H1 (cell line): ENCODE measurements at regions not wholly inside any gene's neighbourhood (a gene's known extent, or its start where the extent isn't known, plus 50 kb on each side); places are given as distances from the start of the nearest gene placed in this dataset.

Experiments used
- CEBPB ChIP-seq: IDR thresholded peaks from 2 replicates; pipeline ENCODE4 v1.6.1; 2012; ENCODE audit warnings: low read depth, low read length
- CTCF ChIP-seq, 3 experiments: IDR thresholded peaks; 1 replicate in 2 of 3; 2 replicates in 1 of 3; pipeline versions ENCODE4 v1.5.1 to v1.6.1; 2011; ENCODE audit warnings: low read length in 3 of 3, mild to moderate bottlenecking in 3 of 3, inconsistent platforms in 2 of 3, low read depth in 1 of 3, moderate library complexity in 1 of 3; ENCODE audit not compliant: insufficient read depth in 1 of 3; ENCODE audit errors: control extremely low read depth in 1 of 3
- E2F6 ChIP-seq: IDR thresholded peaks from 2 replicates; pipeline ENCODE4 v1.6.1; 2012; ENCODE audit warnings: inconsistent platforms
- EGR1 ChIP-seq: IDR thresholded peaks from 2 replicates; pipeline ENCODE4 v1.6.1; 2011; ENCODE audit warnings: low read depth, low read length, borderline replicate concordance
- RAD21 ChIP-seq, 2 experiments: IDR thresholded peaks in 1 of 2; conservative IDR thresholded peaks in 1 of 2; 2 replicates each; pipeline ENCODE4 v1.6.1; 2011; ENCODE audit warnings: low read depth in 2 of 2, low read length in 2 of 2, improper control_type of control experiment in 1 of 2, inconsistent platforms in 1 of 2, mild to moderate bottlenecking in 1 of 2, moderate library complexity in 1 of 2
- RFX5 ChIP-seq: IDR thresholded peaks from 2 replicates; pipeline ENCODE4 v1.6.1; 2011; ENCODE audit warnings: low read depth, low read length, improper control_type of control experiment, borderline replicate concordance
- TCF12 ChIP-seq: IDR thresholded peaks from 2 replicates; pipeline ENCODE4 v1.6.1; 2011; ENCODE audit warnings: low read depth, mild to moderate bottlenecking, low read length
- TF ChIP-seq, protein P1 (sequence below): IDR thresholded peaks from 2 replicates; pipeline ENCODE4 v1.6.1; 2011; ENCODE audit warnings: low read length, improper control_type of control experiment
- TF ChIP-seq, protein P2 (sequence below): IDR thresholded peaks from 2 replicates; pipeline ENCODE4 v1.6.1; 2012; ENCODE audit warnings: inconsistent platforms

DNA sequence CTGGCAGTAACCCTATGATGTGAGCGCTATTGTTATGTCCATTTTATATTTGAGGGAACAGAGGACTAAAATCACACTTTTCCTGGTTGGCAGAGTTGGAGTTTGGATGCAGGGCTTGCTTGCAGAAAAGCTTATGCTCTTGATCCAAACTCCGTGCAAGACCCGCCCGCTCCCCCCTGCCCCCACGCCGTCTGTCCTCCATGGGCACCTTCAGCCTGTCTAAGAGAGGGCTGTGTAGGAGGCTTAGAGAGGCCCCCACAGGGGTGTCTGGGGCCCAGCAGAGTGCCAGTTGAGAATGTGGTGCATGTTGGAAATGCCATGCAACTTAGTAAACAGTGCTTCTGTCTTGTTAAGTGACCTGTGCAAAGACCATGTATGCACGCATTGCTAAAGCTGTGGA, 170.5 kb upstream of the NPY start:
- TF ChIP-seq CEBPB (no peak), TCF12 (no peak), EGR1 (no peak), E2F6 (no peak), RAD21 (IDR thresholded peaks at IDR 0.05 in 1 of 2, conservative IDR thresholded peaks at IDR 0.05 in 1 of 2; ENCODE audit: low read depth in 2 of 2, low read length in 2 of 2) (no peak), CTCF (IDR thresholded peaks at IDR 0.05; ENCODE audit: control extremely low read depth in 1 of 3, insufficient read depth in 1 of 3, low read depth in 1 of 3, low read length in 3 of 3) (no peak), RFX5 (no peak)
- TF ChIP-seq, protein P1, sequence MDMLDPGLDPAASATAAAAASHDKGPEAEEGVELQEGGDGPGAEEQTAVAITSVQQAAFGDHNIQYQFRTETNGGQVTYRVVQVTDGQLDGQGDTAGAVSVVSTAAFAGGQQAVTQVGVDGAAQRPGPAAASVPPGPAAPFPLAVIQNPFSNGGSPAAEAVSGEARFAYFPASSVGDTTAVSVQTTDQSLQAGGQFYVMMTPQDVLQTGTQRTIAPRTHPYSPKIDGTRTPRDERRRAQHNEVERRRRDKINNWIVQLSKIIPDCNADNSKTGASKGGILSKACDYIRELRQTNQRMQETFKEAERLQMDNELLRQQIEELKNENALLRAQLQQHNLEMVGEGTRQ = no peak
- TF ChIP-seq, protein P2, sequence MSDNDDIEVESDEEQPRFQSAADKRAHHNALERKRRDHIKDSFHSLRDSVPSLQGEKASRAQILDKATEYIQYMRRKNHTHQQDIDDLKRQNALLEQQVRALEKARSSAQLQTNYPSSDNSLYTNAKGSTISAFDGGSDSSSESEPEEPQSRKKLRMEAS = no peak
